ENCODE measurements at regions not wholly inside any gene's neighbourhood (a gene's known extent, or its start where the extent isn't known, plus 50 kb on each side); places are given as distances from the start of the nearest gene placed in this dataset.

DNA sequence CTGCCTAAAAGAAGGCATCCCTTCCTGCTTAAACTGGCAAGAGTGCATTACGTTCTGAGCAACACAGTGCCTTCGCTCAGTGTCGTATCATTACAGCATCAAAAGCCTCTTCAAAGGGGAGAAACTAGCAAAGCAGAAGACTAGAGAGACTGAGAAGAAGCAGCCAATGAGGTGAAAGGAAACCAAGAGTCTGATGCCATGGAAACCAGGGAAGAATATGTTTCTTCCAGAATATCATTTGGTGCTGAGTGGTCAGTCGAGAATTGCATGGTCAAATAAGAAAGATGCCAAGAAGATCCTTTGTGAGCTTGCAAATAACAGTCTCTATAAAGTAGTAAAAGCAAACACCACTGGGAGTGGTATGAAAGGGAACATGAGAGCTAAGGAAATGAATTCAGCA, 312.1 kb upstream of the CHST9 start:
- H3K27ac ChIP-seq: no peak overlapping the region

DNA sequence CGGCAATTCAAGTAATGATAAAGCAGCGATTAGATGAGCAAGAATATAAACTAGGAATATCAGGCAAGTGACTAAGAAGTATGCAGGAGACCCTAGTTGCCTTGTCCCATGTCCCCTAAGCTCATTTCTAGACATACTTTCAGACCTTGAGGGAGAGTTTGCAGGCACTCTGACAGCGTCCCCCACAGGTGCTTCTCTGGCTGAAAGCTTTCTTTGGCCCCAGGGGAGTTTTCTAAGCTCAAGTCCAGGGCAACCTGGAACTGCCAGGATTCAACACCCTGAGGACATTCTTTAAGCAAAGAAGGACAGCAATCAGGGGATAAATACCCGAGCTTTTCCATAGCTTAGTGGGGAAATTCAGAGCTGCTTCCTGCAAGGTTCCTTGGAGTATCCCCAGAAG, 308.1 kb upstream of the CHST9 start:
- no peak for DNase-seq
- H3K9me3 ChIP-seq (ENCODE audit: severe bottlenecking): no peaks in the 10 kb centered on the region
- no peaks in the 10 kb centered on the region for H3K36me3 ChIP-seq
- no peak for TF ChIP-seq CTCF (IDR thresholded peaks at IDR 0.05; ENCODE audit: low read depth, low read length)
- no peaks in the 10 kb centered on the region for H3K27me3 ChIP-seq (ENCODE audit: insufficient read depth, low read depth, severe bottlenecking)
- no peak overlapping the region for H3K4me3 ChIP-seq (ENCODE audit: low read depth, low read length)
- no peak overlapping the region for H3K27ac ChIP-seq

More for the DNA sequence above, 312.1 kb upstream of the CHST9 start:
- Histone ChIP-seq H3K27me3 (ENCODE audit: insufficient read depth, low read depth, severe bottlenecking) (no peaks in the 10 kb centered on the region), H3K4me3 (ENCODE audit: low read depth, low read length) (no peak overlapping the region), H3K9me3 (ENCODE audit: severe bottlenecking) (no peaks in the 10 kb centered on the region), H3K36me3 (no peaks in the 10 kb centered on the region)
- no peak for TF ChIP-seq CTCF (IDR thresholded peaks at IDR 0.05; ENCODE audit: low read depth, low read length)
- no peak for DNase-seq

GRCh38 chr18:27491772-27492171, 306.7 kb upstream of the CHST9 start:
- no peak overlapping the region for H3K4me3 ChIP-seq (ENCODE audit: low read depth, low read length)
- no peaks in the 10 kb centered on the region for H3K36me3 ChIP-seq
- H3K9me3 ChIP-seq (ENCODE audit: severe bottlenecking): no peaks in the 10 kb centered on the region
- TF ChIP-seq CTCF (IDR thresholded peaks at IDR 0.05; ENCODE audit: low read depth, low read length): no peak
- no peaks in the 10 kb centered on the region for H3K27me3 ChIP-seq (ENCODE audit: insufficient read depth, low read depth, severe bottlenecking)
- no peak overlapping the region for H3K27ac ChIP-seq
- no peak for DNase-seq

DNA sequence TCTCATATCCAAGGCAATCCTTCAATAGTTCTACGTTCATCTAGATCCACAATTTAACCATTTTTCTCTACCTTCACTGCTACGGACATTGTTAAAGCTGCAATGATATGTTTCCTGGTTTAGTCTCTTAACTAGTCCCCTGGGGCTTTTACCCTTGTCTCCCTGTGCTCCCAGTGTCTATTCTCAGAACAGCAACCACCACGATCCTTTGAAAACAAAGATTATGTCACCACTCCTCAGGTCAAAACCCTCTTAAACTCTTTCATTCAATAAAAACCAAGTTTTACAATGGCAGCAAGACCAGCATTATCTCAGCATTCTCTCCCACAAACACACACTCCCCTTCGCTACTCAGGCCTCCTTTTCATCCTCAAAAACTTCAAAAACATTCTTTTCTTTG, 298.2 kb upstream of the CHST9 start:
- Histone ChIP-seq H3K27me3 (ENCODE audit: insufficient read depth, low read depth, severe bottlenecking) (no peaks in the 10 kb centered on the region), H3K9me3 (ENCODE audit: severe bottlenecking) (no peaks in the 10 kb centered on the region), H3K27ac (no peak overlapping the region), H3K36me3 (no peaks in the 10 kb centered on the region), H3K4me3 (ENCODE audit: low read depth, low read length) (no peak overlapping the region)
- no peak for TF ChIP-seq CTCF (IDR thresholded peaks at IDR 0.05; ENCODE audit: low read depth, low read length)
- DNase-seq: no peak

- TF ChIP-seq CTCF (IDR thresholded peaks at IDR 0.05; ENCODE audit: low read depth, low read length): no peak
- no peaks in the 10 kb centered on the region for H3K9me3 ChIP-seq (ENCODE audit: severe bottlenecking)
- no peaks in the 10 kb centered on the region for H3K36me3 ChIP-seq
- no peak overlapping the region for H3K27ac ChIP-seq
- H3K4me3 ChIP-seq (ENCODE audit: low read depth, low read length): no peak overlapping the region
- H3K27me3 ChIP-seq (ENCODE audit: insufficient read depth, low read depth, severe bottlenecking): no peaks in the 10 kb centered on the region
- no peak for DNase-seq
These were observed 293.4 kb upstream of the CHST9 start for GRCh38 chr18:27478459-27478858.

GRCh38 chr18:27473318-27473717, 288.2 kb upstream of the CHST9 start:
- H3K27me3 ChIP-seq (ENCODE audit: insufficient read depth, low read depth, severe bottlenecking): no peaks in the 10 kb centered on the region
- no peak for TF ChIP-seq CTCF (IDR thresholded peaks at IDR 0.05; ENCODE audit: low read depth, low read length)
- H3K9me3 ChIP-seq (ENCODE audit: severe bottlenecking): no peaks in the 10 kb centered on the region
- no peak overlapping the region for H3K4me3 ChIP-seq (ENCODE audit: low read depth, low read length)
- no peaks in the 10 kb centered on the region for H3K36me3 ChIP-seq
- DNase-seq: no peak
- H3K27ac ChIP-seq: no peak overlapping the region

Data from WERI-Rb-1 (cell line).